Testis (tissue), 2 donors: ENCODE measurements at regions not wholly inside any gene's neighbourhood (a gene's known extent, or its start where the extent isn't known, plus 50 kb on each side); places are given as distances from the start of the nearest gene placed in this dataset.
A peak's percentile ranks its signal among the peaks of the same experiment; 100 is the strongest.

Experiments
- DNase-seq: peaks from one replicate; pipeline ENCODE4 v3.0.0-alpha.2; 2019
- H3K27ac ChIP-seq, 2 donors: fragments of 200-600 bp; sonication (generic); one replicate each; pipeline ENCODE4 v1.5.1; 2019
- H3K27me3 ChIP-seq: fragments of 200-600 bp; sonication (generic); one replicate; pipeline ENCODE4 v1.5.1; 2019
- H3K36me3 ChIP-seq: fragments of 200-600 bp; sonication (generic); one replicate; pipeline ENCODE4 v1.5.1; 2017; ENCODE audit warnings: low read depth; ENCODE audit errors: missing control alignments
- H3K4me1 ChIP-seq: fragments of 200-600 bp; sonication (generic); one replicate; pipeline ENCODE4 v1.5.1; 2019
- H3K4me3 ChIP-seq, 2 donors: fragments of 200-600 bp; sonication (generic); one replicate each; pipeline ENCODE4 v1.5.1; 2017 to 2019
- H3K9me3 ChIP-seq: fragments of 200-600 bp; sonication (generic); one replicate; pipeline ENCODE4 v1.5.1; 2017
- POLR2A ChIP-seq: fragments of 450-650 bp; IDR thresholded peaks from one replicate; pipeline ENCODE4 v1.6.1; 2017; ENCODE audit warnings: antibody characterized with exemption, mild to moderate bottlenecking, moderate library complexity
- WGBS, 2 donors: methylation state at CpG; one replicate each; pipeline ENCODE4 v1.1.5; 2018; 5-methylcytosine and 5-hydroxymethylcytosine counted together
- intact Hi-C: fragments of 100-400 bp; cut with DNase I; formaldehyde crosslinking; loops from one replicate; pipeline ENCODE4 v1.15.1; 2023; ENCODE audit warnings: low total_unique reads
- TF ChIP-seq, protein P1 (sequence below), 3 experiments: fragments of 450-650 bp in 2 of 3; fragments of 200-600 bp in 1 of 3; sonication (generic) in 1 of 3; IDR thresholded peaks; one replicate each; pipeline ENCODE4 v1.5.1; 2016 to 2019; ENCODE audit warnings: antibody characterized with exemption in 3 of 3, mild to moderate bottlenecking in 2 of 3, moderate library complexity in 1 of 3

DNA sequence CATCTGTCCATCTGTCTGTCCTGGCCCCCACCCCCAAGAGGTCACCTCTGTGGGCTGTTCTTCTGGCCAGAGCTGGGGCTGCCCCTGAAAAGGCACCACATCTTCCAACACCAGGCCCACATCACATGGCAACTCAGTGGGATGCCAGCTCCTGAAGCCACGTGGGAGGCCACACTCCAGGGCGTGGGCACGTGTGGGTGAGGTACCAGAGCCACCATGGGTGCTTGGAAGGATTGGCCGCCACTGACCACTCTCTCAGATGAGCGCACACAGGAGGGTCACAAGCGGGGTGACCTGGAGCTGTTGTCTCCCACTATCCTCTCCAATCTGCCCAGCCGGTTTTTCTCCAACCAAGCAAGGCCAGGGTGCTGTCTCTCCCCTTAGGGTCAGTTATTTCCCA is 197.9 kb downstream of the TFCP2L1 start:
- Histone ChIP-seq H3K27ac (no peak overlapping the region), H3K4me1 (no peaks in the 10 kb centered on the region), H3K27me3 (no peaks in the 10 kb centered on the region), H3K36me3 (no peaks in the 10 kb centered on the region), H3K4me3 (no peak overlapping the region), H3K9me3 (no peaks in the 10 kb centered on the region)
- WGBS, 2 donors: 94 to 98% methylated on average over 5 to 7 of the region's 7 CpGs
- DNase-seq: no peak
- intact Hi-C loops: no loop called here
- no peak for TF ChIP-seq POLR2A
- TF ChIP-seq, protein P1, sequence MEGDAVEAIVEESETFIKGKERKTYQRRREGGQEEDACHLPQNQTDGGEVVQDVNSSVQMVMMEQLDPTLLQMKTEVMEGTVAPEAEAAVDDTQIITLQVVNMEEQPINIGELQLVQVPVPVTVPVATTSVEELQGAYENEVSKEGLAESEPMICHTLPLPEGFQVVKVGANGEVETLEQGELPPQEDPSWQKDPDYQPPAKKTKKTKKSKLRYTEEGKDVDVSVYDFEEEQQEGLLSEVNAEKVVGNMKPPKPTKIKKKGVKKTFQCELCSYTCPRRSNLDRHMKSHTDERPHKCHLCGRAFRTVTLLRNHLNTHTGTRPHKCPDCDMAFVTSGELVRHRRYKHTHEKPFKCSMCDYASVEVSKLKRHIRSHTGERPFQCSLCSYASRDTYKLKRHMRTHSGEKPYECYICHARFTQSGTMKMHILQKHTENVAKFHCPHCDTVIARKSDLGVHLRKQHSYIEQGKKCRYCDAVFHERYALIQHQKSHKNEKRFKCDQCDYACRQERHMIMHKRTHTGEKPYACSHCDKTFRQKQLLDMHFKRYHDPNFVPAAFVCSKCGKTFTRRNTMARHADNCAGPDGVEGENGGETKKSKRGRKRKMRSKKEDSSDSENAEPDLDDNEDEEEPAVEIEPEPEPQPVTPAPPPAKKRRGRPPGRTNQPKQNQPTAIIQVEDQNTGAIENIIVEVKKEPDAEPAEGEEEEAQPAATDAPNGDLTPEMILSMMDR (IDR thresholded peaks at IDR 0.05): no peak

- TF ChIP-seq, protein P1 (IDR thresholded peaks at IDR 0.05): no peak
- no peak for TF ChIP-seq POLR2A
- DNase-seq: peak; percentile 38
- no peaks in the 10 kb centered on the region for H3K27me3 ChIP-seq
- H3K4me1 ChIP-seq: no peaks in the 10 kb centered on the region
- no peak overlapping the region for H3K4me3 ChIP-seq
- no peaks in the 10 kb centered on the region for H3K36me3 ChIP-seq
- no peak overlapping the region for H3K27ac ChIP-seq
- H3K9me3 ChIP-seq: no peaks in the 10 kb centered on the region
- intact Hi-C loops: no loop called here
- 44 to 68% methylated on average over 12 to 24 of the region's 27 CpGs for WGBS, 2 donors
These were observed 196.5 kb downstream of the TFCP2L1 start for GRCh38 chr2:121088251-121089165.

GRCh38 chr2:121089166-121089510 is 195.9 kb downstream of the TFCP2L1 start:
- intact Hi-C loops: no loop called here
- H3K4me1 ChIP-seq: no peaks in the 10 kb centered on the region
- no peak overlapping the region for H3K27ac ChIP-seq
- H3K27me3 ChIP-seq: no peaks in the 10 kb centered on the region
- 45 to 60% methylated on average over 3 to 10 of the region's 11 CpGs for WGBS, 2 donors
- TF ChIP-seq, protein P1 (IDR thresholded peaks at IDR 0.05): no peak
- no peak for TF ChIP-seq POLR2A
- no peak overlapping the region for H3K4me3 ChIP-seq
- DNase-seq: no peak
- no peaks in the 10 kb centered on the region for H3K36me3 ChIP-seq
- H3K9me3 ChIP-seq: no peaks in the 10 kb centered on the region

DNA sequence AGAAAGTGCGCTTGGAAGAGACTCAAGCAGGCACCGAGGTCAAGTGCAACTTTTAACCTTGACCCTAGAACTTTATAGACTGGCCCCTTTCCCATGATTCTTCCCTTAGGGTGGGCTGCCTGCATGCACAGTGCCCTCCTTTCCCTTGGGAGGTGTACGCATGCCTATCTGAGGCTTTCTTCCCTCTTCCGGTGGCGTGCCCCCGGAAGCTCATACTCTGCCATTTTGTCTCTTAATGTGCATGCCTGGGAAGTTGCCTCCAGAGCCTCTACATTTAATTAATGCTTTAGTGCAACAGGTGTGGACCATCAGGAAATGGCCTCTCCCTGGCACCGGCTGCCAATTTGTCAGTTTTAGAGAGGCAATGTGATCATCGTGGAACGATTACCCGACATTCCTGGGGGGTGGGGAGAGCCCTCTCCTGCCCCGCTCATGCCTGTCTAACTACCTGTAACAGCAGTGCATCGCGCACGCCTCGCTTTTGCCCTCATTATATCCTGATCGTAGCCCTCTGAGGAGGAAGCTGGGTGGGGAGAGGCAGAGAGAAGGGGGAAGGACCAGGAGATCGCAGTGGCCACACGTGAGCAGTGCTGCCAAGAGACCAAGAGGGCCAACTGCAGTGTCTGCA is 194.8 kb downstream of the TFCP2L1 start:
- peak overlapping the region; percentile 30 to 34 for H3K4me3 ChIP-seq
- no peaks in the 10 kb centered on the region for H3K36me3 ChIP-seq
- no peaks in the 10 kb centered on the region for H3K9me3 ChIP-seq
- DNase-seq: peak; percentile 52
- no peaks in the 10 kb centered on the region for H3K4me1 ChIP-seq
- intact Hi-C loops: loop anchor here (5.0 kb wide), 1 partner anchor 267 kb away; no protein-coding TSS in a partner anchor
- 55 to 71% methylated on average over 18 of the region's 18 CpGs for WGBS, 2 donors
- TF ChIP-seq, protein P1 (IDR thresholded peaks at IDR 0.05): no peak
- TF ChIP-seq POLR2A: no peak
- H3K27ac ChIP-seq: no peak overlapping the region
- no peaks in the 10 kb centered on the region for H3K27me3 ChIP-seq
